ENCODE measurements at regions not wholly inside any gene's neighbourhood (a gene's known extent, or its start where the extent isn't known, plus 50 kb on each side); places are given as distances from the start of the nearest gene placed in this dataset.

DNA sequence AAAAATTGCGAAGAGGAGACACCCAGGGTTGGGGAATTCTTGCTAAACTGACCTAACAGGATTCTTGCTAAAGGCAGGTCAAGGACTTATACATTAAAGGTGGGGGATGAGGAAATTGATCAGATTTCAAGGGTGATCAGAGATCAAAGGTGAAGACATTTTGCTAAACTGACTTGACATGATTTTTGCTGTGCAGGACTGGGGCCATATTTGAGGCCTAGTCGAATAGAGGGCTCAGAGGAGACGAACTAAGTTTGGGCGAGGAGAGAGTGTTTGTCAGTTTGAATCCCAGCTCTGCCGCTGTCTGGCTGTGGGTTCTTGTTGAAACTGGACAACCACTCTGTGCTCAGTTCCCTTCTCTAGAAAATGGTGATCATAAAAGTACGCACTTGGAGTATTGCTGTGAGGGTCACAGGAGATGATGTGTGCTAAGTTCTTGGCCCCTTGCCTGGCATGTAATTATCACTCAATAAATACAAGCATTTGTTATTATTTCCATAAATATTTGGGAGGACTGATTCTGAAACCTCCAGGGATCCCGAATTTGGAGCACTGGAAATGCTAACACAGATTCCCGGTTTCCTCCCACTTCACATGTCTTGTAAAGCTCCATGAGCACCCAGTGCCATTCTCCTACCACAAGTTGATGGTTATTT is 364.8 kb upstream of the PROK2 start:
- no peak overlapping the region for H3K4me3 Mint-ChIP-seq
- DNase-seq: no peak
- peaks cover 11% of the 10 kb centered on the region for H3K9me3 Mint-ChIP-seq
- ChIA-PET CTCF (no interaction called here), POLR2A (no interaction called here)
- peaks cover 2% of the 10 kb centered on the region for H3K4me1 Mint-ChIP-seq
- no peak overlapping the region for H3K27ac Mint-ChIP-seq
- no peaks in the 10 kb centered on the region for H3K27me3 Mint-ChIP-seq
- no peaks in the 10 kb centered on the region for H3K36me3 Mint-ChIP-seq (ENCODE audit: low read depth)

DNA sequence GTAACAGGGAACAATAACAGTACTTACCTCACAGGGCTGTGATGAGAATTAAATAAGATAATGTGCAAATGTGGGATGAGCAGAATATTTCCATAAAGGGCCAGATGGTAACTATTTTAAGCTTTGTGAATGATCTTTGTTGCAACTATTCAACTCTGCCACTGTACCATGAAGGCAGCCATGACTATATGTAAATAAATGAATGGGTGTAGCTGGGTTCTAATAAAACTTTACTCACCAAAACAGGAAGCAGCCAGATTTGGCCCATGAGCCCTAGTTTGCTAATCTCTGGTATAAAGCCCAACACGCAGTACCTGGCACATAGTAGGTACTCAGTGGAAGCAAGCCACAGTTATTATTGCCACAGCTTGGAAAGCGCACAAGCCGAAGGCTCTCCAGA is 362.7 kb upstream of the PROK2 start:
- Mint-ChIP-seq H3K4me3 (no peak overlapping the region), H3K4me1 (peaks cover 8% of the 10 kb centered on the region), H3K36me3 (ENCODE audit: low read depth) (no peaks in the 10 kb centered on the region), H3K9me3 (peaks cover 12% of the 10 kb centered on the region), H3K27ac (no peak overlapping the region), H3K27me3 (no peaks in the 10 kb centered on the region)
- ChIA-PET CTCF (interaction anchor here (2.1 kb wide), 1 partner anchor 25 kb away, joined by 5 read pairs; no protein-coding TSS in a partner anchor), POLR2A (no interaction called here)
- DNase-seq: no peak

DNA sequence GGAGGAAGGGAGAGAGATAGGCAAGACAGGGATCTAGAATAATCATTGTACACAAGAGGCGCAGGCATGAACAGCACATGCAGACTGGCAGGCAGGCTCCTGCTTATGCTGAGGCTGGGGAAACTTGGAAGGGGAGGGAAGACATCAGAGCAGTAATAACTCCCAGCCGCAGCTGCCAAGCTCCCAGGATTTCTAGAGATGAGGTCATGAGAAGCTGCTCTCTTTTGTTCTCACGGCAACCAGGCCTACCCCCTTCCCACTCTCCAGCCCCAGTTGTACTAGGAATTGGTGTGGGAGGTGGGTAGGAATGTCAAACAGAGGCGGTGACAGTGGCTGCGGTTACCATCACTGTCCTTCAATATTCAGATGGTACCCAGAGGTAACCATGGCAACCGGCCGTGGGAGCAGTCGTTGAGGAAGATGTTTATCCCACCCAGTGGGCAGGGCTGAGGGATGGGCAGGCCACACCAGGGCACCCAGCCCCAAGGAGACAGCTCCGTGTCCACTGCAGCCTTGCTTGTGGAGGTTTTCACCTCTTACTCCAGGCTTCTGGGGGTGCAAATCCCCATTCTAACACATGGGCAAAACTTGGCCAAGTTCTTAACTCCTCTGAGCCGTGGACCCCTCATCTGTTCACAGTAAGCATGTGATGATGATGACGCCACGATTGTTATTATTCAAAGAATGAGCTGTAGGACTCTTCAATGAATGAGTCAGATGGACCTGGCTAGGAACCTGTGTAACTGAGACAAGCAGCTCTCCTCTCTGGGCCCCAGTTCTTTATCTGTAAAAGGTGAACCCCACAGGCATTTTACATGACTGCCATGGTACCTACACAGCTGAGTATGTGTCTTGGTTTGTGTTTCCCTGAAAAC is 360.8 kb upstream of the PROK2 start:
- CTCF ChIA-PET: interaction anchor here (1.9 to 2.1 kb wide), 2 partner anchors 8 to 27 kb away, joined by 5 read pairs; no protein-coding TSS in a partner anchor
- no peaks in the 10 kb centered on the region for H3K36me3 Mint-ChIP-seq (ENCODE audit: low read depth)
- no peak overlapping the region for H3K4me3 Mint-ChIP-seq
- no peaks in the 10 kb centered on the region for H3K27me3 Mint-ChIP-seq
- no peak for DNase-seq
- peaks cover 12% of the 10 kb centered on the region for H3K9me3 Mint-ChIP-seq
- H3K4me1 Mint-ChIP-seq: peaks cover 9% of the 10 kb centered on the region
- H3K27ac Mint-ChIP-seq: no peak overlapping the region
- POLR2A ChIA-PET: no interaction called here

DNA sequence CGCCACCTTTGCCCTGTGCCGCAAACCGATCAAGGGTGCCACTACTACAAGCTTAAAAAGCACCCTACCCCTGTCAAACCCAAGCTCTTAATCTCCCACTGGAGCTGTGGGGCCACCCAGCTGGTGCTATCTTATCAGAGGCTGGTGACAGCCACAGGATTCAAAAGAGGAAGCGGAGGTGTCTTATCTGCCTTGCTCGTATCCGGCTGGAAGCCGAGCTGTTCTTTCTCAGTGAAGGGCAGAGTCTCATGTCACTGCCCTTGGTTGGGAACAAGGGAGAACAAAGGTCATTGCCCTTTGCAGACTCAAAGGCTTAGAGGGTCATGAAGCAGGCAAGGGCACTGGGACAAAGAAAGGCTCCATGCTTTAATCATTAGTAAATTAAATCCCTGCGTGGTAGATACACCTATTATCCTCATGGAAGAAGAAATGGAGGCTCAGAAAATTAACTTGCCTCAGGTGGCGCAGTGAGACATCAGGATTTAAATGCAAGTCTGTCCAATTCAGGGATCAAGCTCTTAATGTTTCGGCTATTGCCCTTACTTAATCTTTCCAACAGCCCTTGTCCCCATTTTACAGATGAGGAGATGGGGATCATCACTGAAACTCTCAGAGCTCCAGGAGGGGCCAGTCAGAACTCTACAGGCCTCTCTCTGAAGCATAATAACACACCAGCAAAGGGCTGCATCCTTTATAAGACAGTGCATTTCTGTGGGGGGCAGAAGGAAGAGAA is 360.0 kb upstream of the PROK2 start:
- Mint-ChIP-seq H3K4me1 (peaks cover 9% of the 10 kb centered on the region), H3K27me3 (no peaks in the 10 kb centered on the region), H3K9me3 (peaks cover 12% of the 10 kb centered on the region), H3K4me3 (no peak overlapping the region), H3K36me3 (ENCODE audit: low read depth) (no peaks in the 10 kb centered on the region), H3K27ac (no peak overlapping the region)
- CTCF ChIA-PET: interaction anchor here (0.5 to 1.9 kb wide), 4 partner anchors 9 to 677 kb away, joined by 3 to 5 read pairs (median 4); no protein-coding TSS in a partner anchor
- POLR2A ChIA-PET: no interaction called here
- peak; percentile 13 for DNase-seq

DNA sequence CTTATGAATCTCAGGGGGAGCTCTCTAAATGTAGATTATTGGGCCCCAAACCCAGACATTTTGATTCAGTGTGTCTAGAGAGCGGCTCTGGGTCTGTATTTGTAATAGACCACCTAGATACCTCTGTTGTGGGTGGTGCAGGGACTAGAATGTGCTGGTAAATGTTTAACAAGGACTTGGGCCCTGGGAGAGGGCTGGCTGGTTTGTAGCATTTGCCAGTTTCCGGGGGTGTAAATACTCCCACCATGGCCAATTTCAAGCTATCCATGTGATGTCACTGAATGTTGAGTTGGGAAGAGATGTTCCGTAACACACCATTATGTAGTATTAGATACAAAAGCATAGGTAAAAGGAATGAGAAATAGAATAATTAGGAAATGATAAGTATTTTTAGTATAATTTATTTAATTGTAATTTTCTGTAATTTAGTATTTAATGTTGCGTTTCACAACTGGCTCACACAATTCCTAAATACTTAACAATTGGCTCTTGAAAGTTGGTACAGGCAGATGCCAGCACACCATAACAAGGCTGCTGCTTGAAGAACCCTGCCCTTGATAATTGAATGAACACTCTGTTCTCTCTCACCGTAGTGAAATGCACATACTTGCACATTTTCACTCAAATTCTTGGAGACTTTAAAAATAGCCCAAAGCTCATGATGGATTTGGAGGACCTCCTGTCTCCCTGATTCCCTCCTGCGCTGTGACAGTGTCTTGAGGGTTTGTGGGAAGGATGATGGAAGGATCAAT is 359.2 kb upstream of the PROK2 start:
- ChIA-PET POLR2A (no interaction called here), CTCF (interaction anchor here (1.0 to 1.9 kb wide), 3 partner anchors 10 to 678 kb away, joined by 3 to 5 read pairs (median 4); no protein-coding TSS in a partner anchor)
- DNase-seq: no peak
- H3K4me1 Mint-ChIP-seq: peaks cover 10% of the 10 kb centered on the region
- no peak overlapping the region for H3K4me3 Mint-ChIP-seq
- peaks cover 15% of the 10 kb centered on the region for H3K9me3 Mint-ChIP-seq
- H3K27ac Mint-ChIP-seq: no peak overlapping the region
- no peaks in the 10 kb centered on the region for H3K36me3 Mint-ChIP-seq (ENCODE audit: low read depth)
- H3K27me3 Mint-ChIP-seq: no peaks in the 10 kb centered on the region

DNA sequence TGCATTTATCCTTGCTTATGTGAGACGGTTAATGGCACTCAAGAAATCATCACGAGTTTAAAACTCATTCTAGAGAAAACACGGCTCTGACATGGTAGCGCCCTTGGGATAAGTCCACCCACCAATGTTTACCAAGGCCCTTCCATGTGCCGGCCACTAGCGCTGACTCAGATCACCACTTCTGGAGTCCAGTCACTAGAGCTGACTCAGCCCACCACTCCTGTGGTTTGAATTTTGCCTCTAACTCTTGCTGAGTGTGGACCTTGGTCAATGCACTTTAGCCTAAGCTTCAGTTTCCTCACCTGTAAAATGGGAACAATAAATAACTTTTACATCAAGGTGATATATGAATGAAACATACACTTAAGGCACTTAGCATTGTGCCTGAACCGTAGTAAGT is 358.4 kb upstream of the PROK2 start:
- Mint-ChIP-seq H3K9me3 (peaks cover 11% of the 10 kb centered on the region), H3K27ac (no peak overlapping the region), H3K4me1 (peaks cover 15% of the 10 kb centered on the region), H3K27me3 (no peaks in the 10 kb centered on the region), H3K4me3 (no peak overlapping the region), H3K36me3 (ENCODE audit: low read depth) (no peaks in the 10 kb centered on the region)
- CTCF ChIA-PET: no interaction called here
- no peak for DNase-seq
- POLR2A ChIA-PET: no interaction called here

DNA sequence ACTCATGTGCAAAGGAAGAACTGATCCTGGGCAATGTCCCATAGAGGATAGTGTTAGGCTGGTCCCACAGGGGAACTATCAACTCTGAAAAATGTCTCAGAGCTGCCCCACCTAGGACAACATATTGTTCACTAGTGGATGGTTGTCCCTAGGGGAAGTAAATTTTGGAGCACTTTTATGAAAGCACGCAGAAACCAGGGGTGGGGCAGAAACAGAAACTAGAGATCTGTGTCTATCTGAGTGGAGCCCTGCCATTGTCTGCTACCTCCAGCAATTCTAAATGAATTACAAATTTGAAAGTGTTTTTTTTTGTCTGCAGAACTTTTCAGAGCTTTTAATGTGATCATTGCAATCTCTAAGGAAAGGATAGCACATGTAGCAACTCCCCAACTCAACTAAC is 357.1 kb upstream of the PROK2 start:
- no peaks in the 10 kb centered on the region for H3K27me3 Mint-ChIP-seq
- POLR2A ChIA-PET: no interaction called here
- peaks cover 6% of the 10 kb centered on the region for H3K9me3 Mint-ChIP-seq
- CTCF ChIA-PET: interaction anchor here (0.7 to 1.5 kb wide), 3 partner anchors 65 to 680 kb away, joined by 3 to 4 read pairs (median 4); no protein-coding TSS in a partner anchor
- H3K36me3 Mint-ChIP-seq (ENCODE audit: low read depth): no peaks in the 10 kb centered on the region
- peaks cover 27% of the 10 kb centered on the region for H3K4me1 Mint-ChIP-seq
- DNase-seq: no peak
- H3K4me3 Mint-ChIP-seq: no peak overlapping the region
- no peak overlapping the region for H3K27ac Mint-ChIP-seq

DNA sequence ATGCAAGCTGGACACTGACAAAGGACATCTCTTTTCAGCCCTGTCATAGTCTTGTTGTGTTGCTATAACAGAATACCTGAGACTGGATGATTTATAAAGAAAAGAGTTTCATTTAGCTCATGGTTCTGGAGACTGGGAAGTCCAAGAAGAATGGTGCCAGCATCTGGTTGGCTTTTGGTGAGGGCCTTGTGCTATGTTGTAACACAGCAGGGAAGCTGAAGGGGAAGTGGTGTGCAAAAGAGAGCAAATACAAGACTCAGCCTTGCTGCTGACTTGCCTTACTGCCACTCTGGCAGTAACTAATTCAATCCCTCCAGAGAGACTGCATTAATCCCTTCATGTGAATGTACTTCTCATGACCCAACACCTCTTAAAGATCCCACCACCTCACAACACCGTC is 356.3 kb upstream of the PROK2 start:
- no peak overlapping the region for H3K4me3 Mint-ChIP-seq
- ChIA-PET POLR2A (no interaction called here), CTCF (interaction anchor here (0.8 to 1.5 kb wide), 2 partner anchors 400 to 681 kb away, joined by 3 to 4 read pairs; no protein-coding TSS in a partner anchor)
- no peaks in the 10 kb centered on the region for H3K27me3 Mint-ChIP-seq
- DNase-seq: no peak
- H3K9me3 Mint-ChIP-seq: peaks cover 6% of the 10 kb centered on the region
- no peak overlapping the region for H3K27ac Mint-ChIP-seq
- peaks cover 32% of the 10 kb centered on the region for H3K4me1 Mint-ChIP-seq
- H3K36me3 Mint-ChIP-seq (ENCODE audit: low read depth): no peaks in the 10 kb centered on the region

DNA sequence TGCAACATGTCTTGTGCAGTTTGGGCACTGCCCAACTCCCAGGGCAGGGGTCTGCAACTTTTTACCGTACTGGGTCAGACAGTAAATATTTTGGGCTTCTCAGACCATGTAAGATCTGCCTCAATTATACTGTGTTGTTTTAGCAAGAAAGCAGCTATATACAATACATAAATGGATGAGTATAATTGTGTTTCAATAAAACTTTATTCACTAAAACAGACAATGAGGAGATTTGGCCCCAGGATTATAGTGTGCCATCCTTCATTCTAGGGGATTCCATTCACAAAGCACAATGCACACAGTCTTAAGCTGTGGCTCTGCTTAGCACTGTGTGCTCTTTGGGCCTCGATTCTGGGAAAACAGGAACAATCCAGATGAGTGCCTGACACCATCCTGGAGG is 354.4 kb upstream of the PROK2 start:
- CTCF ChIA-PET: interaction anchor here (1.7 kb wide), 1 partner anchor 28 kb away, joined by 3 read pairs; no protein-coding TSS in a partner anchor
- H3K4me3 Mint-ChIP-seq: no peak overlapping the region
- POLR2A ChIA-PET: no interaction called here
- no peaks in the 10 kb centered on the region for H3K36me3 Mint-ChIP-seq (ENCODE audit: low read depth)
- no peak overlapping the region for H3K27ac Mint-ChIP-seq
- no peak for DNase-seq
- H3K9me3 Mint-ChIP-seq: peaks cover 4% of the 10 kb centered on the region
- H3K27me3 Mint-ChIP-seq: no peaks in the 10 kb centered on the region
- H3K4me1 Mint-ChIP-seq: peaks cover 39% of the 10 kb centered on the region

DNA sequence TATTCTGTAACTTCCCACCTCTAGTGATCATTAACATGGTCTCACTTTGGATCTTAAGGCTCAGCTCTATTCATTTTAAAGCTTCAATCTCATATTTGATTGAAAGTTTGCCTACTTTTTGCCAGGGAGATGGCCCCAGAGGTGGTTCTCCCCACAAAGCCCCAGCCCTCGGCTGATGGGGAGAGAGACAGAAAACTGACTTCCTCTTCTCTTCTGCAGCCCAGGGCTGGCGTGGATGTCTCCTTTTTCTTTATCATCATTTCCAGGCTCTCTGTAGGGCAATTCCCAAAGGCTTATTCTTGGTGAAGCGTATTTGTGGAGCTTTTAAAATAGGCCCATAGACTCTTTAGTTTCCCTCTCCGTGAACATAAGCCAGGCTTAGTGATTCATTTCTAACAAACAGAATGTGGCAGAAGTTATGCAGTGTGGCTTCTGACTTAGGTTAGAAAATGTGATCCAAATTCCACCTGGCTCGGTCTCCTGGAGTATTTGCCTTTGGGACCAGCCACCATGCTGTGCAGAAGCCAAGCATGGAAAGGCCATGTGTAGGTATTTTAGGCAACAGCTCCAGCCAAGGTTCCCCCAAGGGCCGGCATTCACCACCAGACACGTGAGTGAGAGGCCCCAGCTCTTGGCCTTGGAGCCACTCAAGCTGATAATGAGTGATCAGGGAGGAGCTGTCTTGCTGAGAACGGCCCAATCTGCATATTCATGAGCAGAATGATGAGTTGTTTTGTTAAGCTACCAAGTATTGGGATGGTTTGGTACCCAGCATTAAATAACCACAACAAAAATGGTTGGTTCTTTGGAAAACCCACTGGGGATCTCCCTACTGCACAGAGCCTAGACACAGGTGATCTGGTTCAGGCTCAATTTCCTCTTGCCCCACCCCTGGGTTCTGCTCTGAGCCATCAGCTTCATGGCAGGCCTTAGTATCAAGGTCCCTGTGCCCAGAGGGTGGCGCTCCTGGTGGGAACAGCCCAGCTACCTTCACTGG is 353.2 kb upstream of the PROK2 start:
- POLR2A ChIA-PET: no interaction called here
- no peak for DNase-seq
- Mint-ChIP-seq H3K27me3 (no peaks in the 10 kb centered on the region), H3K4me3 (no peak overlapping the region), H3K27ac (no peak overlapping the region), H3K4me1 (peaks cover 39% of the 10 kb centered on the region), H3K36me3 (ENCODE audit: low read depth) (no peaks in the 10 kb centered on the region), H3K9me3 (peaks cover 10% of the 10 kb centered on the region)
- CTCF ChIA-PET: interaction anchor here (0.6 to 1.7 kb wide), 6 partner anchors 27 to 560 kb away, joined by 3 to 4 read pairs (median 3); no protein-coding TSS in a partner anchor

DNA sequence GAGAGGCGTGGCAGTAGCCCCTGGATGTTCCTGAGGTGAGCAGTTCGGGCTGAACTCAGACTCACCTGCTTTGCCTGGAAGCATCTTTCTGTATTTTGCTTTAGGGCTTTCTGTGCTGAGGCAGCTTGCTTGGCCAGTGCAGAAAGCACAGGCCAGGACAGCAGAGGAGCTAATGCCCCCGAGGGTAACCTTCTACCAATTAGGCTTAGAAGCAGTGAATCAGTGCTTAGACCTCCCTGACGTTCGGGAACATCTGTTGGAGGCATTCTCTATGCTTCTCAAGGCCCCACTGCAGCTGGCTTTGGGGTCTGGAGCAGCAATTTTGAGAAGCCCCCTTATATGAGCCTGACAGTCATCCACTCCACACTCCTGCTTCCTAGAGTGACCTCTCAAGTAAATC is 350.7 kb upstream of the PROK2 start:
- peaks cover 37% of the 10 kb centered on the region for H3K4me1 Mint-ChIP-seq
- POLR2A ChIA-PET: no interaction called here
- DNase-seq: no peak
- CTCF ChIA-PET: no interaction called here
- no peak overlapping the region for H3K27ac Mint-ChIP-seq
- no peak overlapping the region for H3K4me3 Mint-ChIP-seq
- H3K27me3 Mint-ChIP-seq: no peaks in the 10 kb centered on the region
- H3K9me3 Mint-ChIP-seq: peaks cover 10% of the 10 kb centered on the region
- no peaks in the 10 kb centered on the region for H3K36me3 Mint-ChIP-seq (ENCODE audit: low read depth)
